OCI-LY3 (cell line): ENCODE measurements at regions not wholly inside any gene's neighbourhood (a gene's known extent, or its start where the extent isn't known, plus 50 kb on each side); places are given as distances from the start of the nearest gene placed in this dataset.

ENCODE experiments used
- H2AFZ ChIP-seq: fragments of 200-600, 300-600 bp; shearing (Covaris generic); 2 replicates; pipeline ENCODE4 v1.6.0; 2014; ENCODE audit warnings: antibody characterized with exemption, low read depth, low read length
- H3K27ac ChIP-seq: fragments of 200-600, 300-600 bp; sonication (generic); 2 replicates; pipeline ENCODE4 v1.5.1; 2014; ENCODE audit warnings: mild to moderate bottlenecking, low read length, moderate library complexity, mixed read lengths
- H3K27me3 ChIP-seq: fragments of 200-600, 300-600 bp; sonication (generic); 2 replicates; pipeline ENCODE4 v1.6.1; 2014; ENCODE audit warnings: low read depth, low read length, mixed read lengths
- H3K36me3 ChIP-seq: fragments of 200-600, 300-600 bp; sonication (generic); replicated peaks from 2 replicates; pipeline ENCODE3; 2014; ENCODE audit warnings: low read depth, low read length, mixed read lengths
- H3K4me1 ChIP-seq: fragments of 300-600, 200-600 bp; sonication (generic); 2 replicates; pipeline ENCODE4 v1.6.1; 2014; ENCODE audit warnings: low read length, mixed read lengths
- H3K4me2 ChIP-seq: fragments of 200-600, 300-600 bp; sonication (generic); 2 replicates; pipeline ENCODE4 v1.6.1; 2014; ENCODE audit warnings: low read length, mixed read lengths
- H3K4me3 ChIP-seq: fragments of 300-600, 200-600 bp; sonication (generic); 2 replicates; pipeline ENCODE4 v1.5.1; 2014; ENCODE audit warnings: antibody characterized with exemption, mild to moderate bottlenecking, low read length, moderate library complexity
- H3K79me2 ChIP-seq: fragments of 300-600, 200-600 bp; shearing (Covaris generic); 2 replicates; pipeline ENCODE4 v1.6.1; 2014; ENCODE audit warnings: mild to moderate bottlenecking, low read length, mixed read lengths
- H3K9ac ChIP-seq: fragments of 300-600, 200-600 bp; shearing (Covaris generic); 2 replicates; pipeline ENCODE4 v1.6.0; 2014; ENCODE audit warnings: mild to moderate bottlenecking, low read length, moderate library complexity
- H3K9me3 ChIP-seq: fragments of 200-600, 300-600 bp; shearing (Covaris generic); 2 replicates; pipeline ENCODE4 v1.6.1; 2014; ENCODE audit warnings: low read length, mixed read lengths; ENCODE audit not compliant: insufficient read depth
- H4K20me1 ChIP-seq: fragments of 200-600, 300-600 bp; sonication (generic); 2 replicates; pipeline ENCODE4 v1.6.1; 2016; ENCODE audit warnings: low read length, mixed read lengths; ENCODE audit not compliant: insufficient read depth
- EZH2phosphoT487 ChIP-seq: fragments of 200-600 bp; shearing (Covaris generic); IDR thresholded peaks from 2 replicates; pipeline ENCODE4 v1.6.1; 2018; ENCODE audit warnings: antibody characterized with exemption, mixed run types, low read depth
- TF ChIP-seq, protein P1 (sequence below): fragments of 200-600, 300-600 bp; sonication (generic); IDR thresholded peaks from 2 replicates; pipeline ENCODE4 v1.5.1; 2014; ENCODE audit warnings: antibody characterized with exemption, low read length, low read depth

GRCh38 chr6:159455700-159456274, 237.3 kb downstream of the SOD2 start:
- no peaks in the 10 kb centered on the region for H3K79me2 ChIP-seq

GRCh38 chr6:159450815-159451465, 242.1 kb downstream of the SOD2 start:
- Histone ChIP-seq H2AFZ (no peak overlapping the region), H3K4me2 (no peak overlapping the region), H3K4me3 (no peak overlapping the region), H3K27me3 (peaks cover 4% of the 10 kb centered on the region; the same call in 1 of the 2 replicates), H3K9ac (no peak overlapping the region), H3K36me3 (no peaks in the 10 kb centered on the region), H3K79me2 (no peaks in the 10 kb centered on the region), H3K9me3 (no peaks in the 10 kb centered on the region), H3K4me1 (no peaks in the 10 kb centered on the region), H3K27ac (no peak overlapping the region), H4K20me1 (no peaks in the 10 kb centered on the region)
- TF ChIP-seq EZH2phosphoT487, result no peak
- TF ChIP-seq, protein P1, sequence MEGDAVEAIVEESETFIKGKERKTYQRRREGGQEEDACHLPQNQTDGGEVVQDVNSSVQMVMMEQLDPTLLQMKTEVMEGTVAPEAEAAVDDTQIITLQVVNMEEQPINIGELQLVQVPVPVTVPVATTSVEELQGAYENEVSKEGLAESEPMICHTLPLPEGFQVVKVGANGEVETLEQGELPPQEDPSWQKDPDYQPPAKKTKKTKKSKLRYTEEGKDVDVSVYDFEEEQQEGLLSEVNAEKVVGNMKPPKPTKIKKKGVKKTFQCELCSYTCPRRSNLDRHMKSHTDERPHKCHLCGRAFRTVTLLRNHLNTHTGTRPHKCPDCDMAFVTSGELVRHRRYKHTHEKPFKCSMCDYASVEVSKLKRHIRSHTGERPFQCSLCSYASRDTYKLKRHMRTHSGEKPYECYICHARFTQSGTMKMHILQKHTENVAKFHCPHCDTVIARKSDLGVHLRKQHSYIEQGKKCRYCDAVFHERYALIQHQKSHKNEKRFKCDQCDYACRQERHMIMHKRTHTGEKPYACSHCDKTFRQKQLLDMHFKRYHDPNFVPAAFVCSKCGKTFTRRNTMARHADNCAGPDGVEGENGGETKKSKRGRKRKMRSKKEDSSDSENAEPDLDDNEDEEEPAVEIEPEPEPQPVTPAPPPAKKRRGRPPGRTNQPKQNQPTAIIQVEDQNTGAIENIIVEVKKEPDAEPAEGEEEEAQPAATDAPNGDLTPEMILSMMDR, result no peak

More at GRCh38 chr6:159455700-159456274, 237.3 kb downstream of the SOD2 start:
- H3K27me3 ChIP-seq, result no peaks in the 10 kb centered on the region
- no peaks in the 10 kb centered on the region for H3K4me1 ChIP-seq
- H3K9me3 ChIP-seq, result no peaks in the 10 kb centered on the region
- TF ChIP-seq, protein P1, result no peak
- TF ChIP-seq EZH2phosphoT487, result no peak
- no peaks in the 10 kb centered on the region for H3K36me3 ChIP-seq
- H3K9ac ChIP-seq, result no peak overlapping the region
- H2AFZ ChIP-seq, result no peak overlapping the region
- no peak overlapping the region for H3K27ac ChIP-seq
- no peak overlapping the region for H3K4me3 ChIP-seq
- no peaks in the 10 kb centered on the region for H4K20me1 ChIP-seq
- H3K4me2 ChIP-seq, result no peak overlapping the region

DNA sequence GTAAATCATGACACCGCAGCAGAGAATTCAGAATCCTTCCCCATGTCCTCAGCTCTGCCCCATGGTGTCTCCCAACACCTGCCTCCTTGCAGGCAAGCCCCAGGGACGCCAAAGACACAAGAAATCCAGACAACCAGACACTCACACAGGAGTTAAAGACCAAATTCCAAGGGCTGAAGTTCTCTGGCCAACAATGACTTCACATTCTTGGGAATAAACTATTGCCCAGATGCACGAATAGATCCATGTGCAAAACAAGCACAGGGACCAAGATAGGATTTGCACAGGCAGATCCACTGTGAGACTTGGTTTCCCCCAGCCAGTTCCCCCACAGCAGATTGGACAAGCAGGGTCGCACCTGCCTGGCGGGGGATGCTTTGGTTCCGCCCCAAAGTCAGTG, 246.7 kb downstream of the SOD2 start:
- no peak for TF ChIP-seq EZH2phosphoT487
- TF ChIP-seq, protein P1, result no peak
- peaks cover 15% of the 10 kb centered on the region for H3K27me3 ChIP-seq
- H3K79me2 ChIP-seq, result no peaks in the 10 kb centered on the region
- H3K9me3 ChIP-seq, result no peaks in the 10 kb centered on the region
- no peak overlapping the region for H3K4me3 ChIP-seq
- no peak overlapping the region for H3K9ac ChIP-seq
- no peak overlapping the region for H2AFZ ChIP-seq
- H3K27ac ChIP-seq, result no peak overlapping the region
- no peaks in the 10 kb centered on the region for H4K20me1 ChIP-seq
- H3K4me2 ChIP-seq, result no peak overlapping the region
- H3K4me1 ChIP-seq, result no peaks in the 10 kb centered on the region
- no peaks in the 10 kb centered on the region for H3K36me3 ChIP-seq

- no peak for TF ChIP-seq EZH2phosphoT487
- TF ChIP-seq, protein P1, result no peak
- no peak overlapping the region for H3K4me3 ChIP-seq
- H3K9me3 ChIP-seq, result no peaks in the 10 kb centered on the region
- peaks cover 18% of the 10 kb centered on the region for H3K27me3 ChIP-seq
- no peaks in the 10 kb centered on the region for H3K79me2 ChIP-seq
- no peak overlapping the region for H3K4me2 ChIP-seq
- no peak overlapping the region for H3K9ac ChIP-seq
- no peaks in the 10 kb centered on the region for H3K36me3 ChIP-seq
- H4K20me1 ChIP-seq, result no peaks in the 10 kb centered on the region
- H2AFZ ChIP-seq, result no peak overlapping the region
- no peak overlapping the region for H3K27ac ChIP-seq
- H3K4me1 ChIP-seq, result no peaks in the 10 kb centered on the region
Measured at GRCh38 chr6:159445351-159445750, 247.7 kb downstream of the SOD2 start.
